HUES48 (cell line): ENCODE measurements at regions not wholly inside any gene's neighbourhood (a gene's known extent, or its start where the extent isn't known, plus 50 kb on each side); places are given as distances from the start of the nearest gene placed in this dataset.
"Not testable (repeated sequence)": the region's sequence is repeated elsewhere in the genome, so short reads cannot be mapped to it uniquely, and the experiment has no call there.

Experiments
- H3K27ac ChIP-seq: one replicate; pipeline ENCODE4 v1.7.0; 2013; ENCODE audit warnings: low read depth, low read length, inconsistent platforms
- H3K27me3 ChIP-seq: 2 replicates; pipeline ENCODE4 v1.6.1; 2013; ENCODE audit warnings: mild to moderate bottlenecking, low read length; ENCODE audit not compliant: control insufficient read depth, insufficient read depth
- H3K36me3 ChIP-seq: 2 replicates; pipeline ENCODE4 v1.6.1; 2013; ENCODE audit warnings: low read length; ENCODE audit not compliant: control insufficient read depth, insufficient read depth
- H3K4me1 ChIP-seq: 2 replicates; pipeline ENCODE4 v1.6.1; 2013; ENCODE audit warnings: mild to moderate bottlenecking, low read length; ENCODE audit not compliant: control insufficient read depth, insufficient read depth
- H3K4me3 ChIP-seq: 2 replicates; pipeline ENCODE4 v1.5.1; 2013; ENCODE audit warnings: mild to moderate bottlenecking, low read depth, low read length
- H3K9ac ChIP-seq: 2 replicates; pipeline ENCODE4 v1.6.1; 2013; ENCODE audit warnings: mild to moderate bottlenecking, low read depth, low read length, moderate library complexity
- H3K9me3 ChIP-seq: 2 replicates; pipeline ENCODE4 v1.6.1; 2013; ENCODE audit warnings: low read length; ENCODE audit not compliant: control insufficient read depth, insufficient read depth

- Histone ChIP-seq H3K4me3 (no peak overlapping the region), H3K9ac (no peak overlapping the region), H3K27ac (no peak overlapping the region), H3K4me1 (0 out of 2 replicates have a peak, but pooled peaks cover 7% of the 10 kb centered on the region), H3K9me3 (no peaks in the 10 kb centered on the region; the same call in 1 of the 2 replicates), H3K36me3 (no peaks in the 10 kb centered on the region), H3K27me3 (no peaks in the 10 kb centered on the region)
Observed at GRCh38 chr2:40680547-40680946, 228.7 kb upstream of the SLC8A1 start.

GRCh38 chr2:40690036-40690435, 238.1 kb upstream of the SLC8A1 start:
- H3K4me3 ChIP-seq = no peak overlapping the region
- no peak overlapping the region for H3K27ac ChIP-seq
- no peak overlapping the region for H3K9ac ChIP-seq
- H3K27me3 ChIP-seq = no peaks in the 10 kb centered on the region
- 0 out of 2 replicates have a peak, but pooled peaks cover 4% of the 10 kb centered on the region for H3K4me1 ChIP-seq
- no peaks in the 10 kb centered on the region for H3K9me3 ChIP-seq
- H3K36me3 ChIP-seq = no peaks in the 10 kb centered on the region

- Histone ChIP-seq H3K27me3 (no peaks in the 10 kb centered on the region), H3K4me3 (no peak overlapping the region), H3K27ac (no peak overlapping the region), H3K9me3 (0 out of 2 replicates have a peak, but pooled peaks cover 1% of the 10 kb centered on the region), H3K9ac (no peak overlapping the region), H3K36me3 (no peaks in the 10 kb centered on the region), H3K4me1 (no peaks in the 10 kb centered on the region)
Observed at GRCh38 chr2:40690525-40690924, 238.6 kb upstream of the SLC8A1 start.

- Histone ChIP-seq H3K9ac (no peak overlapping the region), H3K27ac (no peak overlapping the region), H3K27me3 (no peaks in the 10 kb centered on the region), H3K9me3 (0 out of 2 replicates have a peak, but pooled peaks cover 2% of the 10 kb centered on the region), H3K4me3 (no peak overlapping the region), H3K4me1 (no peaks in the 10 kb centered on the region), H3K36me3 (no peaks in the 10 kb centered on the region)
Observed at GRCh38 chr2:40700231-40700954, 248.5 kb upstream of the SLC8A1 start.

GRCh38 chr2:40712197-40712894, 260.5 kb upstream of the SLC8A1 start:
- not testable (repeated sequence) for H3K9me3 ChIP-seq, H3K4me3 ChIP-seq, H3K27ac ChIP-seq, H3K4me1 ChIP-seq, H3K36me3 ChIP-seq, H3K9ac ChIP-seq, H3K27me3 ChIP-seq

- Histone ChIP-seq H3K4me3 (no peak overlapping the region), H3K9ac (no peak overlapping the region), H3K36me3 (no peaks in the 10 kb centered on the region), H3K4me1 (no peaks in the 10 kb centered on the region), H3K27ac (no peak overlapping the region), H3K9me3 (no peaks in the 10 kb centered on the region), H3K27me3 (no peaks in the 10 kb centered on the region)
Observed at GRCh38 chr2:40716879-40717278, 265.0 kb upstream of the SLC8A1 start.

- Histone ChIP-seq H3K9ac (no peak overlapping the region), H3K4me3 (no peak overlapping the region), H3K4me1 (no peaks in the 10 kb centered on the region), H3K36me3 (no peaks in the 10 kb centered on the region), H3K27ac (no peak overlapping the region), H3K9me3 (no peaks in the 10 kb centered on the region), H3K27me3 (no peaks in the 10 kb centered on the region)
Observed at GRCh38 chr2:40719414-40719813, 267.5 kb upstream of the SLC8A1 start.

GRCh38 chr2:40721595-40721994, 269.7 kb upstream of the SLC8A1 start:
- no peak overlapping the region for H3K27ac ChIP-seq
- no peak overlapping the region for H3K4me3 ChIP-seq
- no peaks in the 10 kb centered on the region for H3K36me3 ChIP-seq
- no peak overlapping the region for H3K9ac ChIP-seq
- H3K4me1 ChIP-seq = no peaks in the 10 kb centered on the region
- H3K9me3 ChIP-seq = no peaks in the 10 kb centered on the region
- no peaks in the 10 kb centered on the region for H3K27me3 ChIP-seq

GRCh38 chr2:40723194-40723593, 271.3 kb upstream of the SLC8A1 start:
- no peaks in the 10 kb centered on the region for H3K36me3 ChIP-seq
- H3K27ac ChIP-seq = no peak overlapping the region
- H3K9ac ChIP-seq = no peak overlapping the region
- no peaks in the 10 kb centered on the region for H3K9me3 ChIP-seq
- no peaks in the 10 kb centered on the region for H3K4me1 ChIP-seq
- no peaks in the 10 kb centered on the region for H3K27me3 ChIP-seq
- no peak overlapping the region for H3K4me3 ChIP-seq

- Histone ChIP-seq H3K9ac (no peak overlapping the region), H3K4me1 (no peaks in the 10 kb centered on the region), H3K36me3 (no peaks in the 10 kb centered on the region), H3K9me3 (no peaks in the 10 kb centered on the region), H3K27me3 (no peaks in the 10 kb centered on the region), H3K4me3 (no peak overlapping the region), H3K27ac (no peak overlapping the region)
Observed at GRCh38 chr2:40725040-40725439, 273.1 kb upstream of the SLC8A1 start.

- Histone ChIP-seq H3K9me3 (no peaks in the 10 kb centered on the region), H3K27me3 (no peaks in the 10 kb centered on the region), H3K9ac (no peak overlapping the region), H3K4me3 (no peak overlapping the region), H3K36me3 (no peaks in the 10 kb centered on the region), H3K4me1 (no peaks in the 10 kb centered on the region), H3K27ac (no peak overlapping the region)
Observed at GRCh38 chr2:40725950-40726349, 274.1 kb upstream of the SLC8A1 start.
